Mucosa of descending colon (tissue), 3 donors: ENCODE measurements at regions not wholly inside any gene's neighbourhood (a gene's known extent, or its start where the extent isn't known, plus 50 kb on each side); places are given as distances from the start of the nearest gene placed in this dataset.

Experiments used
- ATAC-seq: fragments of 200-7000 bp; cut with Tn5 transposase; one replicate; pipeline ENCODE4 v1.9.1; 2020; ENCODE audit warnings: mild to moderate bottlenecking, moderate library complexity
- DNase-seq, 3 donors: peaks; one replicate each; pipeline ENCODE4 v3.0.0-alpha.2; 2020
- H3K36me3 ChIP-seq: fragments of 200-600 bp; one replicate; pipeline ENCODE4 v1.8.0; 2021; ENCODE audit warnings: low read depth, mild to moderate bottlenecking
- H3K4me1 ChIP-seq: fragments of 200-600 bp; one replicate; pipeline ENCODE4 v1.8.0; 2021; ENCODE audit warnings: low read depth, mild to moderate bottlenecking
- H3K4me3 ChIP-seq: fragments of 200-600 bp; one replicate; pipeline ENCODE4 v1.8.0; 2021; ENCODE audit warnings: mild to moderate bottlenecking
- H3K9me3 ChIP-seq: fragments of 200-600 bp; one replicate; pipeline ENCODE4 v1.8.0; 2021; ENCODE audit warnings: mild to moderate bottlenecking
- intact Hi-C, 2 donors: fragments of 100-400 bp; cut with DNase I in 1 of 2; cut with micrococcal nuclease in 1 of 2; formaldehyde crosslinking; loops; one replicate each; pipeline versions ENCODE4 v1.11.0 to v1.11.1; 2022; cut with DNase I, micrococcal nuclease
- TF ChIP-seq, protein P1 (sequence below): fragments of 200-600 bp; IDR thresholded peaks from one replicate; pipeline ENCODE4 v1.8.0; 2022; ENCODE audit warnings: antibody characterized with exemption, mild to moderate bottlenecking
- donor health status: DM: no; HTN: no; CAD: no; lungs with moderate emphysema.
- donor health status: DM: no; HTN: no; CAD: no.
- donor health status: DM: no; HTN: yes; CAD: no.

DNA sequence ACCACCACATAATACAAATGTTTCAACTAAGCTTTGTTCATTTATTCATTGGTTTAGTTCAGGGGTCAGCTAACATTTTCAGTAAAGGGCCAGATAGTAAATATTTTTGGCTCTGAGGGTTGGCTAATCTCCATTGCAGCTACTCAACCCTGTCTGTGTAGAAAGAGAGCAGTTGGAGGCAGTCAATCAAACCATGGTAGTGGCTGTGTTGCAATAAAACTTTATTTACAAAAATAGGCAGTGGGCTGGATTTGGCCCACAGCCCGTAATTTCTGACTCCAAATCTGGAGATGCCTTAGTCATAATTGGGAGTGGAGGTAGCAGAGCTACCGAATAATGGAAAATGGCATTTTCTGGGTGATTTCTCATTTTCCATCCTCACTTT lies 242.5 kb upstream of the ZFP64 start:
- ATAC-seq (no peak), DNase-seq (no peak)
- Histone ChIP-seq H3K36me3 (no peaks in the 10 kb centered on the region), H3K9me3 (no peaks in the 10 kb centered on the region), H3K4me1 (no peaks in the 10 kb centered on the region), H3K4me3 (no peak overlapping the region)
- TF ChIP-seq, protein P1, sequence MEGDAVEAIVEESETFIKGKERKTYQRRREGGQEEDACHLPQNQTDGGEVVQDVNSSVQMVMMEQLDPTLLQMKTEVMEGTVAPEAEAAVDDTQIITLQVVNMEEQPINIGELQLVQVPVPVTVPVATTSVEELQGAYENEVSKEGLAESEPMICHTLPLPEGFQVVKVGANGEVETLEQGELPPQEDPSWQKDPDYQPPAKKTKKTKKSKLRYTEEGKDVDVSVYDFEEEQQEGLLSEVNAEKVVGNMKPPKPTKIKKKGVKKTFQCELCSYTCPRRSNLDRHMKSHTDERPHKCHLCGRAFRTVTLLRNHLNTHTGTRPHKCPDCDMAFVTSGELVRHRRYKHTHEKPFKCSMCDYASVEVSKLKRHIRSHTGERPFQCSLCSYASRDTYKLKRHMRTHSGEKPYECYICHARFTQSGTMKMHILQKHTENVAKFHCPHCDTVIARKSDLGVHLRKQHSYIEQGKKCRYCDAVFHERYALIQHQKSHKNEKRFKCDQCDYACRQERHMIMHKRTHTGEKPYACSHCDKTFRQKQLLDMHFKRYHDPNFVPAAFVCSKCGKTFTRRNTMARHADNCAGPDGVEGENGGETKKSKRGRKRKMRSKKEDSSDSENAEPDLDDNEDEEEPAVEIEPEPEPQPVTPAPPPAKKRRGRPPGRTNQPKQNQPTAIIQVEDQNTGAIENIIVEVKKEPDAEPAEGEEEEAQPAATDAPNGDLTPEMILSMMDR: no peak
- intact Hi-C loops: no loop called here

DNA sequence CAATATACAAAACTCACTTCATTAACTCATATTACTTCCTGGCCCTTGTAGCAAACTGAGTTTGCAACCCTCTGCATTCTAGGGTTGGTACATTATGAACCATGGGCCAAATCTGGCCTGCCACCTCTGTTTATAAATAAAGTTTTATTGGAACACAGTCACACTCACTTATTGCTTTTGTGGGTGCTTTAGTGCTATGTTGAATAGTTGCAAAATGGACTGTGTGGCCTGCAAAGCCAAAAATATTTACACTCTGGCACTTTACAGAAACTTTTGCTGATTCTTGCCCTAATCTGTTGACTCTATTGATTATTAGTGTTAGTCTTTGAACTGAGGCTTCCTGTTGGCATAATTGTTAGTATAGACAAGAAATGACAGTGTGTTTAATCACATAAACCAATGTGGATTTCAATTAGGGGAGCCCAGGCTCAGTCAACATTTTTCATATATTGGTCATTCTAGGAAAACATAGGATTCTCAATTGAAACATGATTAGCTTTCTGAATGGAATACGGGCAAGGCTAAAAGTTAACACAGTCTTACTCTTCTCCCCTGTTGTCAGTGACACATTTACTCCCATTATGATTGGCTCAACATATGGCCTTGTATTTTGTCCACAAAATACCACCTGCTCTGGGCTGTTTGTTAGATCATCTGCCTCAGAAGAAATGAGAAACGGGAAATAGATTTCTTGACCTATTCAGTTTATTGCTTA lies 241.9 kb upstream of the ZFP64 start:
- no peaks in the 10 kb centered on the region for H3K36me3 ChIP-seq
- intact Hi-C loops: no loop called here
- ATAC-seq (no peak), DNase-seq (no peak)
- H3K9me3 ChIP-seq: no peaks in the 10 kb centered on the region
- H3K4me1 ChIP-seq: no peaks in the 10 kb centered on the region
- no peak overlapping the region for H3K4me3 ChIP-seq
- TF ChIP-seq, protein P1: no peak

DNA sequence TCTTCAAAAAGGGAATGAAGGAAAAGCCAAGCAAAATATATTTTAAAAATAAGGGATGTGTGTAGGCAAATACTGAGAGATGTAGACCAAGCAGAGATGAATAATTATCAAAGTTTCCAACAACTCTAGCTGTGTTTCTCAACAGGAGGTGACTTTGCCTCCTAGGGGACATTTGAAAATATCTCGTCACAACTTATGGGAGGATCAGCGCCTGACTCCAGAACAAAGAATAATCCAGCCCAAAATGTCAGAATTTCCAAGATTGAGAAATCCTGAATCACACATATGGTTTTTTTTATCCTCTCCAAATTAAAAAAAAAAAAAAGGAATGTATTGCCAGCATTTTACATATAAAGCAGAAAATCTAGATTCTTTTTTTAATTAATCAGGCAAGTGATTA lies 241.2 kb upstream of the ZFP64 start:
- no peaks in the 10 kb centered on the region for H3K4me1 ChIP-seq
- ATAC-seq (no peak), DNase-seq (no peak)
- no peaks in the 10 kb centered on the region for H3K36me3 ChIP-seq
- H3K9me3 ChIP-seq: no peaks in the 10 kb centered on the region
- no peak overlapping the region for H3K4me3 ChIP-seq
- intact Hi-C loops: no loop called here
- TF ChIP-seq, protein P1: no peak

DNA sequence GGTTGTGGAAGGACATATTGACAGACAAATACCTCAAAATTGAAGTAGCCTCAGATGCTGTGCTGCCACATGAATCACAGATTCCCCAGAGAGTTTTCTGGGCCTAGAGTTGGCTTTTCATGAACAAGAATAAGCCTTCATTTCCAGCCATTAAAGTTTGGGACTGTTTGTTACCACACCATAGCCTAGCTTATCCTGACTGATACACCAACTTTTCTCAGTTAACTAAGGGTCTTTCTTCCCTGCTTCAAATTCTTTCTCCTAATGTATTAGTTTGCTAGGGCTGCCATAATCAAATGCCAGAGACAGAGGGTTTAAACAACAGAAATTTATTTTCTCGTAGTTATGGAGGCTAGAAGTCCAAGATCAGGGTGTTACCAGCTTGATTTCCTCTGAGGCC lies 237.4 kb upstream of the ZFP64 start:
- H3K9me3 ChIP-seq: no peaks in the 10 kb centered on the region
- H3K36me3 ChIP-seq: no peaks in the 10 kb centered on the region
- H3K4me1 ChIP-seq: no peaks in the 10 kb centered on the region
- no peak for DNase-seq
- no peak for ATAC-seq
- H3K4me3 ChIP-seq: no peak overlapping the region
- TF ChIP-seq, protein P1: no peak
- intact Hi-C loops: no loop called here

DNA sequence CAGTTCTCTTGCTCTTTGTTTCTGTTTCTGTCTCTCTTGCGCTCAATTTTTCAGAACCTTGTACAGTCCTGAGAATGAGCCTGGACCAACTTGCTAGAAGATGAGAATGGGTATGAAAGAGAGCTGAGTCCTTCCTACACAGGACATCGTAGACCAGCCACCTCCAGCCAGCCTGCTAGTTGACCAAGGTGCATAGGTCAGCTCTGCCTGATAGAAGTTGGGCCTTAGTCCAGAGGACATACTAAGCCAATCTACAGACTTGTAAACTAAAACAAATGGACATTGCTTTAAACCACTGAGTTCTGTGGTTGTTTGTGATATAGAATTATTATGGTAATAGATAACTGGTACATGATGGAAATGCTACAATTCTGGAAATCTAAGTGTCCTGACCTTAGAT lies 236.4 kb upstream of the ZFP64 start:
- TF ChIP-seq, protein P1: no peak
- ATAC-seq: no peak
- H3K9me3 ChIP-seq: no peaks in the 10 kb centered on the region
- H3K36me3 ChIP-seq: no peaks in the 10 kb centered on the region
- H3K4me3 ChIP-seq: no peak overlapping the region
- intact Hi-C loops: no loop called here
- no peak for DNase-seq
- no peaks in the 10 kb centered on the region for H3K4me1 ChIP-seq

DNA sequence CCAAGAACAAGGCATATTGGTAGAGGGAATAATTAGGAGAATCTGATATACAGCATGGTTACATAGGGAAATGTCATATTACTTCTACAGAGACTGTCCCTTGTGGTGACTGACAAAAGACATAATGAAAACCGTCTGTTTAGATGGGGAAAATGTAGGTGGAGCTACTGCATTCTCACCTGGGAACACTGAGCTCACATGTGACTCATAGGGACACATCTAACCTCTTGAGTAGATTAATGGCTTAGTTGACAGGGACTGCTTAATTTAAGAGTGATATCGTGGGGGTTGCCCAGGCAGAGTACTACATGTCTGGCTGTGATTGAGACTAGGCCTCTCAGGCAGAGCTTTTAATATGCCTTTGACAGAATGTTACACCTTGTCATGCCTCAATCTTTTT lies 235.3 kb upstream of the ZFP64 start:
- Histone ChIP-seq H3K4me3 (no peak overlapping the region), H3K36me3 (no peaks in the 10 kb centered on the region), H3K9me3 (no peaks in the 10 kb centered on the region), H3K4me1 (no peaks in the 10 kb centered on the region)
- intact Hi-C loops: no loop called here
- DNase-seq (no peak), ATAC-seq (no peak)
- TF ChIP-seq, protein P1: no peak
